Psoas muscle (tissue), 7 donors: ENCODE measurements at regions not wholly inside any gene's neighbourhood (a gene's known extent, or its start where the extent isn't known, plus 50 kb on each side); places are given as distances from the start of the nearest gene placed in this dataset.

ENCODE experiments used
- ATAC-seq, 4 donors: fragments of 200-7000 bp; cut with Tn5 transposase; one replicate each; pipeline ENCODE4 v1.9.1; 2020; ENCODE audit warnings: moderate library complexity in 3 of 4, mild to moderate bottlenecking in 2 of 4
- DNase-seq, 2 donors: peaks; one replicate each; pipeline ENCODE4 v3.0.0-alpha.2; 2020
- H3K27ac ChIP-seq: fragments of 200-600 bp; one replicate; pipeline ENCODE4 v1.8.0; 2022
- H3K27me3 ChIP-seq, 3 donors: fragments of 200-600 bp in 1 of 3; one replicate each; pipeline versions ENCODE4 v1.6.1 to v1.8.0; 2013 to 2022; ENCODE audit warnings: low read length in 2 of 3, mild to moderate bottlenecking in 2 of 3, moderate library complexity in 1 of 3; ENCODE audit not compliant: insufficient read depth in 3 of 3
- H3K36me3 ChIP-seq, 2 donors: fragments of 200-600 bp in 1 of 2; one replicate each; pipeline versions ENCODE4 v1.6.1 to v1.8.0; 2013 to 2022; ENCODE audit warnings: low read depth in 1 of 2, mild to moderate bottlenecking in 1 of 2, moderate library complexity in 1 of 2; ENCODE audit not compliant: insufficient read depth in 1 of 2
- H3K4me1 ChIP-seq: fragments of 200-600 bp; one replicate; pipeline ENCODE4 v1.8.0; 2022
- H3K4me3 ChIP-seq: fragments of 200-600 bp; one replicate; pipeline ENCODE4 v1.8.0; 2022; ENCODE audit warnings: mild to moderate bottlenecking
- H3K9me3 ChIP-seq: fragments of 200-600 bp; one replicate; pipeline ENCODE4 v1.8.0; 2022
- WGBS, 3 donors: extraction: QIAGEN DNeasy Blood & Tissue Kit; methylation state at CpG; one replicate each; pipeline versions ENCODE4 v1.1.6 to v1.1.7; 2013; 5-methylcytosine and 5-hydroxymethylcytosine counted together
- intact Hi-C, 2 donors: fragments of 100-400 bp; cut with DNase I; formaldehyde crosslinking; loops; one replicate each; pipeline versions ENCODE4 v1.11.0 to v1.14.2; 2022
- TF ChIP-seq, protein P1 (sequence below): fragments of 200-600 bp; IDR thresholded peaks from one replicate; pipeline ENCODE4 v1.8.0; 2022; ENCODE audit warnings: antibody characterized with exemption
- donor health status: healthy with polysubstance abuse.
- donor health status: DM: no; HTN: no; CAD: no; lungs with moderate emphysema.
- donor health status: Bipolar disorder and iron deficiency.
- donor health status: healthy.
- donor health status: DM: yes; HTN: yes; CAD: no.
- donor health status: DM: no; HTN: no; CAD: no.
- donor health status: DM: yes; HTN: yes; CAD: no.

DNA sequence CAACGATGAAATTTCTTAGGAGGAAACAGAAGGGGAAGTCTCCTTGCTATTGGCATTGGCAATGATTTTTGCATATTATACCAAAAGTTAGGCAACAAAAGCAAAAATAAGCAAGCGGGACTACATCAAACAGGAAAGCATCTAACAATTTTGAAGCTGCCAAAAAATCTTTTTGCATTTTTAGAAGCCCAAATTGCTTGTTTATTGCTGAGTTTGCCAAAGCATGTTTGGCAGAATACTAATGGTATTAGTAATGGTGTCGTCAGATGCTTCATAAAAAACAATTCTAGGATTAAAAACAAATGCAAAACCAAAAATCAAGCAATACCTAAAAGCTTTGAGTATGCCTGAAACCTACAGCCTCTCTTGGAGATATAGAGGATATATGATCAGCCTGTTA lies 80.0 kb downstream of the GALR1 start:
- peaks cover 0 to 4% (median 0%) of the 10 kb centered on the region in 3 donors for H3K27me3 ChIP-seq
- no peaks in the 10 kb centered on the region for H3K36me3 ChIP-seq
- no peak overlapping the region for H3K27ac ChIP-seq
- no peak for ATAC-seq
- DNase-seq = no peak
- intact Hi-C loops = no loop called here
- H3K9me3 ChIP-seq = no peaks in the 10 kb centered on the region
- no peak overlapping the region for H3K4me3 ChIP-seq
- WGBS, 3 donors = 15 to 24% (median 17%) methylated on average over 3 of the region's 3 CpGs
- no peaks in the 10 kb centered on the region for H3K4me1 ChIP-seq
- TF ChIP-seq, protein P1, sequence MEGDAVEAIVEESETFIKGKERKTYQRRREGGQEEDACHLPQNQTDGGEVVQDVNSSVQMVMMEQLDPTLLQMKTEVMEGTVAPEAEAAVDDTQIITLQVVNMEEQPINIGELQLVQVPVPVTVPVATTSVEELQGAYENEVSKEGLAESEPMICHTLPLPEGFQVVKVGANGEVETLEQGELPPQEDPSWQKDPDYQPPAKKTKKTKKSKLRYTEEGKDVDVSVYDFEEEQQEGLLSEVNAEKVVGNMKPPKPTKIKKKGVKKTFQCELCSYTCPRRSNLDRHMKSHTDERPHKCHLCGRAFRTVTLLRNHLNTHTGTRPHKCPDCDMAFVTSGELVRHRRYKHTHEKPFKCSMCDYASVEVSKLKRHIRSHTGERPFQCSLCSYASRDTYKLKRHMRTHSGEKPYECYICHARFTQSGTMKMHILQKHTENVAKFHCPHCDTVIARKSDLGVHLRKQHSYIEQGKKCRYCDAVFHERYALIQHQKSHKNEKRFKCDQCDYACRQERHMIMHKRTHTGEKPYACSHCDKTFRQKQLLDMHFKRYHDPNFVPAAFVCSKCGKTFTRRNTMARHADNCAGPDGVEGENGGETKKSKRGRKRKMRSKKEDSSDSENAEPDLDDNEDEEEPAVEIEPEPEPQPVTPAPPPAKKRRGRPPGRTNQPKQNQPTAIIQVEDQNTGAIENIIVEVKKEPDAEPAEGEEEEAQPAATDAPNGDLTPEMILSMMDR = no peak

DNA sequence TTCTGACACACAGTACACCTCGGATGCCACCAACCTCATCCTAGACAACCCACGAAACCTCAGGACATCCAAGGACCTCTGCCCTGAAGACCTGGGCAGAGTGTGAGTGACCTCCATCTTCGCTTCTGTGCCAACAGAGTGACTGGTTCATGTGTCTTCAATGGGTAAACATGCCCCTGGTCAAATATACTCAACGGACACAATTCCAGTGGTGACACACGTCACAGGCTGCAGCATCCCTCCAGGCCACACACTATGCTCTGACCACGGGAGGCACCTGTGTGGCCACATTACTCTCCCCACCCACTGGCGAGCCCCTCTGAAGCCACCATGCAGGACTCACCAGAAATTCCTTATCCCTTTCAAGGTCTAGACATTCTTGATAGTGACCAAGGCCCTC lies 85.2 kb downstream of the GALR1 start:
- no peaks in the 10 kb centered on the region for H3K4me1 ChIP-seq
- no peaks in the 10 kb centered on the region for H3K36me3 ChIP-seq
- DNase-seq (no peak), ATAC-seq (no peak)
- no peak overlapping the region for H3K4me3 ChIP-seq
- H3K27me3 ChIP-seq = peaks cover 0 to 2% (median 0%) of the 10 kb centered on the region in 3 donors
- WGBS, 3 donors = 79 to 86% (median 79%) methylated on average over 7 of the region's 7 CpGs
- TF ChIP-seq, protein P1 = no peak
- H3K9me3 ChIP-seq = no peaks in the 10 kb centered on the region
- intact Hi-C loops = no loop called here
- H3K27ac ChIP-seq = no peak overlapping the region

DNA sequence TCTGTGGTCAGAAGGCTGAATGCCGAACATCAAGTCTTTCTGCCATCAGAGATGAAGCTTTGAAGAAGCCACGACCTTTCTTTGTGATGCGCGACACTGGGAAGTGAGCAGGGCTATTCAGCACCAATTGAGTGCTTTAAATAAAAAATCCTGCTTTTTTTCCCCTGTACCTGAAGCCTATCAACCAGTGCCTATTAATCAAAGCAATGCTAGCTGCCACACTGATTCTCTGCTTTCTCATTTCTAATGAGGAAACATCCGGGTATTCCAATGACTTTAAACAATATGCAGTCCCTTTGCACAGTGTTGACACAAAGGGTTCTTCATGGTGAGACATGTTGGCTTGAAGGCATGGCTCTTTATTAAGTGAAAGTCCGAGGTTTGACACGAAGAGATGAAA lies 88.0 kb downstream of the GALR1 start:
- intact Hi-C loops = no loop called here
- Histone ChIP-seq H3K4me1 (no peaks in the 10 kb centered on the region), H3K9me3 (no peaks in the 10 kb centered on the region), H3K27me3 (peaks cover 0 to 4% (median 0%) of the 10 kb centered on the region in 3 donors), H3K27ac (no peak overlapping the region), H3K36me3 (no peaks in the 10 kb centered on the region), H3K4me3 (no peak overlapping the region)
- TF ChIP-seq, protein P1 = no peak
- WGBS, 3 donors = 67 to 72% (median 71%) methylated on average over 7 of the region's 7 CpGs
- DNase-seq (no peak), ATAC-seq (no peak)

DNA sequence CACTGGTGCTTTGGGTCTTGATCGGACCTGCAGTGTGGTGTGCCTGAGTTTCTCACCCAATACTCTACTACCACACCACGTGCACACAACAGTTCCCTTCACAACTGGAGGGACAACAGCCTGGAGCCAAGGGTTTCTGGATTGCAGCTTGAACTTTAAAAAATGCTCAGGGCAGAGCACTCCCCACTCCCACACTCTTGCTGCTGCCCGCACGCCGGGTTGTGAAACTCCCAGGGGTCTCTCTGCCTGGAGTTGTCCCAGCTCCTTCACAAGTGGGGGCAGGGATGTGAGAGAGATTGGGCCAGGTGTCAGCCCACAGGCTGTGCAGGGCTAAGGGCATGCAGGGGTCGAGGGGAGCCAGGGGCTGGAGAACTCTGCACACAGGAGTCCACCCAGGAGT lies 89.4 kb downstream of the GALR1 start:
- ATAC-seq = peak in 1 of 4 donors; percentile 74
- WGBS, 3 donors = 20 to 28% (median 25%) methylated on average over 6 of the region's 6 CpGs
- intact Hi-C loops = no loop called here

More for the DNA sequence above, 89.4 kb downstream of the GALR1 start:
- TF ChIP-seq, protein P1 = no peak
- Histone ChIP-seq H3K36me3 (no peaks in the 10 kb centered on the region), H3K4me3 (no peak overlapping the region), H3K27ac (no peak overlapping the region), H3K4me1 (no peaks in the 10 kb centered on the region), H3K27me3 (peaks cover 0 to 4% (median 0%) of the 10 kb centered on the region in 3 donors), H3K9me3 (no peaks in the 10 kb centered on the region)
- peak in 1 of 2 donors; percentile 70 for DNase-seq
